DOHH2 (cell line): ENCODE measurements at regions not wholly inside any gene's neighbourhood (a gene's known extent, or its start where the extent isn't known, plus 50 kb on each side); places are given as distances from the start of the nearest gene placed in this dataset.

Source experiments
- EZH2phosphoT487 ChIP-seq: fragments of 200-600 bp; sonication (generic); IDR thresholded peaks from 2 replicates; pipeline ENCODE4 v1.6.1; 2017; ENCODE audit warnings: borderline replicate concordance, mild to moderate bottlenecking, antibody characterized with exemption, low read length, moderate library complexity, mixed read lengths
- TF ChIP-seq, protein P1 (sequence below): fragments of 200-600 bp; sonication (generic); IDR thresholded peaks from one replicate; pipeline ENCODE4 v1.5.1; 2014; ENCODE audit warnings: antibody characterized with exemption, mild to moderate bottlenecking, low read depth, low read length; ENCODE audit not compliant: poor library complexity, severe bottlenecking

DNA sequence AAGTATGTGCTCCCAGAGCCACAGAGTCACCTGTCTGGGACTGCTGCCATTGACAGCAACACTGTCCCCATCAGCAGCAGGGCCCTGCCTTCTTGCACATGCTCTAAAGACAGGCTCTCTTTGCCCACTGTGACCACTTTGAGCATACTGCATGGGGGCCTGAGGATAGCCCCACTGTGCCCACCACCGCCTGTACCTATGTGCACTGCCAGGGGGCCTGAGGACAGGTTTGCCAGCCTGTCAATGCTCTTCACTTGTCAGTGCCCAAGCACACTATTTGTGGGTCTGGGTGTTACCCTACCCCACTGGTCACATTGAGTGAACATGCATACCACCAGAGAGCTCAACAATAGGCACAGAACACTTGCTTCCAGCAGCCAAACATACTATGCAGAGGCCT is 1137.0 kb upstream of the FANCL start:
- TF ChIP-seq, protein P1, sequence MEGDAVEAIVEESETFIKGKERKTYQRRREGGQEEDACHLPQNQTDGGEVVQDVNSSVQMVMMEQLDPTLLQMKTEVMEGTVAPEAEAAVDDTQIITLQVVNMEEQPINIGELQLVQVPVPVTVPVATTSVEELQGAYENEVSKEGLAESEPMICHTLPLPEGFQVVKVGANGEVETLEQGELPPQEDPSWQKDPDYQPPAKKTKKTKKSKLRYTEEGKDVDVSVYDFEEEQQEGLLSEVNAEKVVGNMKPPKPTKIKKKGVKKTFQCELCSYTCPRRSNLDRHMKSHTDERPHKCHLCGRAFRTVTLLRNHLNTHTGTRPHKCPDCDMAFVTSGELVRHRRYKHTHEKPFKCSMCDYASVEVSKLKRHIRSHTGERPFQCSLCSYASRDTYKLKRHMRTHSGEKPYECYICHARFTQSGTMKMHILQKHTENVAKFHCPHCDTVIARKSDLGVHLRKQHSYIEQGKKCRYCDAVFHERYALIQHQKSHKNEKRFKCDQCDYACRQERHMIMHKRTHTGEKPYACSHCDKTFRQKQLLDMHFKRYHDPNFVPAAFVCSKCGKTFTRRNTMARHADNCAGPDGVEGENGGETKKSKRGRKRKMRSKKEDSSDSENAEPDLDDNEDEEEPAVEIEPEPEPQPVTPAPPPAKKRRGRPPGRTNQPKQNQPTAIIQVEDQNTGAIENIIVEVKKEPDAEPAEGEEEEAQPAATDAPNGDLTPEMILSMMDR: no peak
- TF ChIP-seq EZH2phosphoT487: no peak
